ENCODE measurements at regions not wholly inside any gene's neighbourhood (a gene's known extent, or its start where the extent isn't known, plus 50 kb on each side); places are given as distances from the start of the nearest gene placed in this dataset.

- DNase-seq, result no peak
Observed at GRCh38 chr10:58014436-58014835, 253.3 kb downstream of the IPMK start.

GRCh38 chr10:58013406-58013805 is 254.3 kb downstream of the IPMK start:
- DNase-seq, result no peak

- DNase-seq, result no peak
Observed at GRCh38 chr10:58010073-58010702, 257.5 kb downstream of the IPMK start.

- DNase-seq, result no peak
Observed at GRCh38 chr10:58003945-58004344, 263.7 kb downstream of the IPMK start.

GRCh38 chr10:58001159-58001558 is 266.5 kb downstream of the IPMK start:
- DNase-seq, result no peak

- no peak for DNase-seq
Observed at GRCh38 chr10:57996536-57996935, 271.2 kb downstream of the IPMK start.

GRCh38 chr10:57993302-57993701 is 274.4 kb downstream of the IPMK start:
- no peak for DNase-seq

- DNase-seq, result no peak
Observed at GRCh38 chr10:57992321-57993077, 275.2 kb downstream of the IPMK start.

- DNase-seq, result no peak
Observed at GRCh38 chr10:57988964-57989363, 278.7 kb downstream of the IPMK start.

GRCh38 chr10:57987055-57987721 is 280.5 kb downstream of the IPMK start:
- DNase-seq, result no peak

GRCh38 chr10:57986422-57986821 is 281.3 kb downstream of the IPMK start:
- no peak for DNase-seq

GRCh38 chr10:57983281-57983791 is 284.4 kb downstream of the IPMK start:
- DNase-seq, result no peak

GRCh38 chr10:57982091-57982490 is 285.6 kb downstream of the IPMK start:
- DNase-seq, result no peak

- DNase-seq, result no peak
Observed at GRCh38 chr10:57979956-57980355, 287.7 kb downstream of the IPMK start.

GRCh38 chr10:57979491-57979890 is 288.2 kb downstream of the IPMK start:
- DNase-seq, result no peak

- DNase-seq, result no peak
Observed at GRCh38 chr10:57977262-57977661, 290.4 kb downstream of the IPMK start.

- DNase-seq, result no peak
Observed at GRCh38 chr10:57973451-57973850, 294.2 kb downstream of the IPMK start.

- DNase-seq, result no peak
Observed at GRCh38 chr10:57972783-57973182, 294.9 kb downstream of the IPMK start.

- no peak for DNase-seq
Observed at GRCh38 chr10:57968328-57969016, 299.2 kb downstream of the IPMK start.

GRCh38 chr10:57964351-57964750 is 303.3 kb downstream of the IPMK start:
- DNase-seq, result peak in 53 of 56 donors; percentile 1 to 79 (median 43)

GRCh38 chr10:57963546-57963945 is 304.1 kb downstream of the IPMK start:
- DNase-seq, result no peak

- no peak for DNase-seq
Observed at GRCh38 chr10:57962839-57963238, 304.9 kb downstream of the IPMK start.
